PFSK-1 (cell line): ENCODE measurements at regions not wholly inside any gene's neighbourhood (a gene's known extent, or its start where the extent isn't known, plus 50 kb on each side); places are given as distances from the start of the nearest gene placed in this dataset.

Source experiments
- FOXP2 ChIP-seq: optimal IDR thresholded peaks from 2 replicates; pipeline ENCODE3; 2011; ENCODE audit warnings: borderline replicate concordance, control low read depth, inconsistent platforms; ENCODE audit not compliant: insufficient read depth; ENCODE audit errors: extremely low read length, extremely low read depth
- POLR2AphosphoS5 ChIP-seq: IDR thresholded peaks from 2 replicates; pipeline ENCODE4 v1.6.1; 2012; ENCODE audit warnings: low read depth, mild to moderate bottlenecking, control low read depth, low read length, moderate library complexity
- SIN3A ChIP-seq: IDR thresholded peaks from 2 replicates; pipeline ENCODE4 v1.6.1; 2012; ENCODE audit warnings: mild to moderate bottlenecking, low read length, moderate library complexity, borderline replicate concordance; ENCODE audit not compliant: insufficient read depth
- TAF1 ChIP-seq: IDR thresholded peaks from 2 replicates; pipeline ENCODE4 v1.6.1; 2012; ENCODE audit warnings: low read length, control low read depth, borderline replicate concordance; ENCODE audit not compliant: insufficient read depth

- TF ChIP-seq SIN3A, result no peak
- TF ChIP-seq POLR2AphosphoS5, result no peak
- no peak for TF ChIP-seq FOXP2
- TF ChIP-seq TAF1, result no peak
Measured at GRCh38 chrX:40325161-40325560, 227.4 kb upstream of the BCOR start.
